ENCODE measurements at regions not wholly inside any gene's neighbourhood (a gene's known extent, or its start where the extent isn't known, plus 50 kb on each side); places are given as distances from the start of the nearest gene placed in this dataset.

- ChIA-PET CTCF (no interaction called here), POLR2A (ENCODE audit: unreplicated experiment) (no interaction called here)
Measured at GRCh38 chr10:81570349-81570748, 304.6 kb upstream of the NRG3 start.

More at GRCh38 chr10:81570349-81570748, 304.6 kb upstream of the NRG3 start:
- Histone ChIP-seq H4K91ac (ENCODE audit: insufficient read depth, low read depth, low read length) (no peak overlapping the region), H2BK5ac (ENCODE audit: low read depth, low read length, poor library complexity, severe bottlenecking) (no peak overlapping the region), H2AFZ (replicated peaks; ENCODE audit: low read length, poor library complexity) (no peak overlapping the region), H3K4me3 (ENCODE audit: insufficient read depth, low read depth, low read length) (no peak overlapping the region), H3K23ac (ENCODE audit: low read depth, low read length) (no peak overlapping the region), H3K56ac (ENCODE audit: extremely low read depth, insufficient read depth, low read length) (no peak overlapping the region), H4K5ac (ENCODE audit: low read depth, low read length) (no peak overlapping the region), H3K9me3 (ENCODE audit: control insufficient read depth, insufficient read depth, low read length) (peaks cover 14% of the 10 kb centered on the region), H3K9ac (ENCODE audit: low read depth, low read length) (no peak overlapping the region), H3K27ac (ENCODE audit: insufficient read depth, low read length) (no peak overlapping the region), H2BK20ac (ENCODE audit: low read depth, low read length) (no peak overlapping the region), H3K36me3 (ENCODE audit: control insufficient read depth, insufficient read depth, low read length) (no peaks in the 10 kb centered on the region), H2AK5ac (ENCODE audit: low read depth, low read length) (no peak overlapping the region), H3K18ac (ENCODE audit: low read depth, low read length) (no peak overlapping the region), H4K20me1 (ENCODE audit: insufficient read depth, low read length) (no peaks in the 10 kb centered on the region), H2BK15ac (ENCODE audit: low read depth, low read length) (no peak overlapping the region), H3K14ac (replicated peaks; ENCODE audit: low read depth, low read length) (no peak overlapping the region), H3K4ac (ENCODE audit: low read depth, low read length) (no peak overlapping the region), H3K79me1 (ENCODE audit: low read depth in 1 of 2, low read length in 2 of 2) (no peaks in the 10 kb centered on the region), H4K8ac (ENCODE audit: low read depth in 2 of 2, low read length in 2 of 2) (no peak overlapping the region), H2AK9ac (replicated peaks; ENCODE audit: low read depth, low read length, poor library complexity) (no peak overlapping the region), H3K4me1 (ENCODE audit: control insufficient read depth, insufficient read depth, low read length) (no peaks in the 10 kb centered on the region), H3K27me3 (ENCODE audit: control insufficient read depth, insufficient read depth, low read length) (no peaks in the 10 kb centered on the region), H2BK120ac (ENCODE audit: low read depth, low read length) (no peak overlapping the region), H3K9me1 (ENCODE audit: insufficient read depth, low read length) (no peaks in the 10 kb centered on the region), H3K4me2 (ENCODE audit: low read depth, low read length) (no peak overlapping the region)
- DNase-seq (no peak), ATAC-seq (ENCODE audit: low read depth) (no peak)
- dilution Hi-C loops (cut with HindIII; ENCODE audit: low sequenced_read_pairs, unreplicated experiment) = no loop called here
- intact Hi-C loops (cut with micrococcal nuclease) = no loop called here
- no peak for TF ChIP-seq FOS (IDR thresholded peaks at IDR 0.05; ENCODE audit: low read depth, low read length)
- no peak for TF ChIP-seq BHLHE40 (IDR thresholded peaks at IDR 0.05; ENCODE audit: low read depth, low read length)
- no peak for TF ChIP-seq POLR2A (IDR thresholded peaks at IDR 0.05; ENCODE audit: low read depth, low read length)
- TF ChIP-seq RCOR1 (IDR thresholded peaks at IDR 0.05; ENCODE audit: insufficient replicate concordance, low read length) = no peak
- TF ChIP-seq MAZ (IDR thresholded peaks at IDR 0.05; ENCODE audit: borderline replicate concordance, low read depth, low read length) = no peak
- TF ChIP-seq CTCF (conservative IDR thresholded peaks at IDR 0.05; ENCODE audit: low read depth, low read length) = no peak
- no peak for TF ChIP-seq MXI1 (IDR thresholded peaks at IDR 0.05; ENCODE audit: borderline replicate concordance, low read depth, low read length)
- TF ChIP-seq ELK1 (IDR thresholded peaks at IDR 0.05; ENCODE audit: borderline replicate concordance, low read depth, low read length) = no peak
- in situ Hi-C loops (cut with MboI; ENCODE audit: low sequenced_read_pairs) = no loop called here
- BruUV-seq (replicated peaks) = no TSS peak
- 100% methylated on average over 1 of the region's 3 CpGs; no CpG with 5 or more reads in 1 of the 2 experiments for WGBS, 2 experiments (ENCODE audit: extremely low coverage in 2 of 2, insufficient read length in 1 of 2)

Data from IMR-90 (cell line).